ENCODE measurements at regions not wholly inside any gene's neighbourhood (a gene's known extent, or its start where the extent isn't known, plus 50 kb on each side); places are given as distances from the start of the nearest gene placed in this dataset.

GRCh38 chr5:117863586-117864296 is 1124.6 kb downstream of the DTWD2 start:
- H3K4me3 ChIP-seq (replicated peaks; ENCODE audit: low read depth, low read length) = no peak overlapping the region
- no peak for DNase-seq (ENCODE audit: low read depth)
- no peak for TF ChIP-seq CTCF (IDR thresholded peaks at IDR 0.05; ENCODE audit: low read length, missing control alignments)

DNA sequence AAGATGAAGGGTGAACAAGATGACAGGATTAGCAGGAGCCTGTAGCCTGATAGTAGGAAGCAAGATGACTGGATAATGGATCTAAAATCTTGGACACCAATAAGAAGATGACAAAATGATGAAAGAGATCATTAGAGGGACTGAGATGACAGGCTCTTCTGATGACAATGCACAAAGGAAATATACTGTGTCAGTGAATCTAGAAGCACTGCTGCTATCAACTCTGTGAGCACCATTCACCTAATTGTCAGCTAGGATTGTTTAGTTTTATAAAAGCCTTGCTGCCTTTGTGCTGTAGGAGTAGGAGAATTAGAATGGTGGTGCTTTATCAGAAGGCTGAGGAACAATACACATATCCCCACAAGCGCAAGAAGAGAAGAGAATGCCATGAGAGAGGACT is 1127.8 kb downstream of the DTWD2 start:
- no peak for TF ChIP-seq CTCF (IDR thresholded peaks at IDR 0.05; ENCODE audit: low read length, missing control alignments)
- no peak overlapping the region for H3K4me3 ChIP-seq (replicated peaks; ENCODE audit: low read depth, low read length)
- no peak for DNase-seq (ENCODE audit: low read depth)

DNA sequence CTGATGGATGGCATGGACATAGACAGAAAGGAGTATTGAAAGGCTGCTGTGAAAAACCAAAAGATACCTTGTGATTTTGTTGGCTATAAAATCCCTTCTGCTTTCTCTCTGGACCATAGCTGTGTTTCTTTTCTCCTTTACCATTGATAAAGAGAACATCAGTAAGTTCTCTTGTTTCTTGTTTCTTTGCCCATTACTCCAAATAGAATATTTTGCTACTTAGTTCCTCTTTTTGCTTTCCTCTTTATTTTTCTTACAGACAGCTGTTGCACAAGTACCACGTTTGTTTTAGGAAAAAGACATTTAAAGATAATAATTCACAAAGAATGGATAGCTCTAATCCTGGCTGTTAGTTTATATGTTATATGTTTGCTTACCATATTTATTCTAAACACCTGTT is 1129.2 kb downstream of the DTWD2 start:
- no peak for TF ChIP-seq CTCF (IDR thresholded peaks at IDR 0.05; ENCODE audit: low read length, missing control alignments)
- DNase-seq (ENCODE audit: low read depth) = no peak
- H3K4me3 ChIP-seq (replicated peaks; ENCODE audit: low read depth, low read length) = no peak overlapping the region

GRCh38 chr5:117856713-117857112 is 1131.6 kb downstream of the DTWD2 start:
- no peak for TF ChIP-seq CTCF (IDR thresholded peaks at IDR 0.05; ENCODE audit: low read length, missing control alignments)
- no peak overlapping the region for H3K4me3 ChIP-seq (replicated peaks; ENCODE audit: low read depth, low read length)
- DNase-seq (ENCODE audit: low read depth) = no peak

DNA sequence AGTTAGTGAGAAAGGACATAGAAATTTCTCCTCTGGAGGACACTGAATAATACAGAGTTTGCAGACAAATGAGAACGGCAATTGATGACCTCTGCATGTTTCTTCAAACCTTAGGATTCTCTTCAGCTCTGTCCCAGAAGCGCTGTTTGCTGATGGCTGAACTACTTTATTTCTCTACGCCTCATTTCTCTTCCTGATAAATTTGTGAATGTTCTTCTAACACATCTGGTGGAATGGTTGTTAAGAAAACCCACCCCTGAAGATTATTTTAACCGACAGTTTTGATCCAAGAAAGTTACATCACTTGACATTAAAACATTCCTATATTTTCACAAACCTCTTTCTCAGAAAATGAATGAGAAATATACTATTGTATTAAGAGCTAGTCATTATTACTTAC is 1150.6 kb downstream of the DTWD2 start:
- no peak for DNase-seq (ENCODE audit: low read depth)
- no peak for TF ChIP-seq CTCF (IDR thresholded peaks at IDR 0.05; ENCODE audit: low read length, missing control alignments)
- H3K4me3 ChIP-seq (replicated peaks; ENCODE audit: low read depth, low read length) = no peak overlapping the region

- DNase-seq (ENCODE audit: low read depth) = no peak
- no peak overlapping the region for H3K4me3 ChIP-seq (replicated peaks; ENCODE audit: low read depth, low read length)
- TF ChIP-seq CTCF (IDR thresholded peaks at IDR 0.05; ENCODE audit: low read length, missing control alignments) = no peak
Observed at GRCh38 chr5:117833691-117834090, 1154.7 kb downstream of the DTWD2 start.

- no peak for TF ChIP-seq CTCF (IDR thresholded peaks at IDR 0.05; ENCODE audit: low read length, missing control alignments)
- H3K4me3 ChIP-seq (replicated peaks; ENCODE audit: low read depth, low read length) = no peak overlapping the region
- DNase-seq (ENCODE audit: low read depth) = no peak
Observed at GRCh38 chr5:117829646-117830045, 1158.7 kb downstream of the DTWD2 start.
